HEK293 (cell line): ENCODE measurements at regions not wholly inside any gene's neighbourhood (a gene's known extent, or its start where the extent isn't known, plus 50 kb on each side); places are given as distances from the start of the nearest gene placed in this dataset.

Source experiments
- CTCF ChIA-PET: fragments of 350-600 bp; formaldehyde crosslinking; extraction: SDS; loops from one replicate; lab custom pipeline; 2021; ENCODE audit warnings: antibody characterized with exemption; lab: Yijun Ruan, JAX
- POLR2A ChIA-PET: fragments of 300-600 bp; formaldehyde crosslinking; extraction: SDS; loops from one replicate; lab custom pipeline; 2020; ENCODE audit warnings: antibody characterized with exemption, inconsistent platforms; lab: Yijun Ruan, JAX
- H3K27ac ChIP-seq: fragments of 200-500 bp; sonication (Bioruptor generic); 2 replicates; pipeline ENCODE4 v1.5.1; 2014; ENCODE audit warnings: low read depth, low read length, control low read depth, inconsistent platforms; ENCODE audit errors: extremely low read depth
- H3K36me3 ChIP-seq, 2 experiments: fragments of 200-500 bp in 1 of 2; sonication (Bioruptor generic) in 1 of 2; 1 replicate in 1 of 2; 2 replicates in 1 of 2; pipeline ENCODE4 v1.5.1; 2014 to 2017; ENCODE audit warnings: inconsistent platforms in 2 of 2, low read length in 2 of 2; ENCODE audit not compliant: control insufficient read depth in 2 of 2, insufficient read depth in 1 of 2
- H3K4me1 ChIP-seq: fragments of 200-500 bp; sonication (Bioruptor generic); 2 replicates; pipeline ENCODE4 v1.5.1; 2014; ENCODE audit warnings: mild to moderate bottlenecking, low read length, inconsistent platforms; ENCODE audit not compliant: control insufficient read depth, insufficient read depth
- H3K4me3 ChIP-seq: 2 replicates; pipeline ENCODE4 v1.5.1; 2011; ENCODE audit warnings: low read depth, mild to moderate bottlenecking, control low read depth, low read length, moderate library complexity
- H3K9me3 ChIP-seq: fragments of 200-500 bp; sonication (Bioruptor generic); 2 replicates; pipeline ENCODE4 v1.5.1; 2014; ENCODE audit warnings: low read depth, low read length, inconsistent platforms; ENCODE audit not compliant: control insufficient read depth, insufficient read depth
- GLIS2 ChIP-seq: fragments of 450-650 bp; formaldehyde crosslinking; IDR thresholded peaks from 2 replicates; pipeline ENCODE4 v1.5.1; 2016; ENCODE audit warnings: missing biosample characterization, missing genetic modification characterization
- PRDM1 ChIP-seq: fragments of 450-650 bp; formaldehyde crosslinking; IDR thresholded peaks from 2 replicates; pipeline ENCODE4; 2016; ENCODE audit warnings: missing biosample characterization, missing genetic modification characterization
- PRDM10 ChIP-seq: fragments of 450-650 bp; formaldehyde crosslinking; IDR thresholded peaks from 2 replicates; pipeline ENCODE4 v1.5.1; 2016; ENCODE audit warnings: missing biosample characterization, missing genetic modification characterization
- REST ChIP-seq: fragments of 450-650 bp; formaldehyde crosslinking; IDR thresholded peaks from 2 replicates; pipeline ENCODE4 v1.5.1; 2016; ENCODE audit warnings: missing biosample characterization, missing genetic modification characterization
- ZBTB10 ChIP-seq: fragments of 450-650 bp; formaldehyde crosslinking; IDR thresholded peaks from 2 replicates; pipeline ENCODE4 v1.5.1; 2016; ENCODE audit warnings: missing biosample characterization, missing genetic modification characterization
- ZNF133 ChIP-seq: fragments of 450-650 bp; formaldehyde crosslinking; IDR thresholded peaks from 2 replicates; pipeline ENCODE4 v1.5.1; 2016; ENCODE audit warnings: missing biosample characterization, missing genetic modification characterization
- ZNF138 ChIP-seq: fragments of 450-650 bp; formaldehyde crosslinking; IDR thresholded peaks from 2 replicates; pipeline ENCODE4 v1.5.1; 2016; ENCODE audit warnings: missing biosample characterization, missing genetic modification characterization, borderline replicate concordance
- ZNF184 ChIP-seq: fragments of 450-650 bp; IDR thresholded peaks from 2 replicates; pipeline ENCODE4 v1.5.1; 2018; ENCODE audit warnings: missing biosample characterization, mild to moderate bottlenecking, missing genetic modification characterization
- ZNF202 ChIP-seq: fragments of 450-650 bp; formaldehyde crosslinking; IDR thresholded peaks from 2 replicates; pipeline ENCODE4 v1.5.1; 2016; ENCODE audit warnings: missing biosample characterization, missing genetic modification characterization, borderline replicate concordance
- ZNF248 ChIP-seq: fragments of 450-650 bp; formaldehyde crosslinking; IDR thresholded peaks from 2 replicates; pipeline ENCODE4 v1.5.1; 2017; ENCODE audit warnings: missing biosample characterization, missing genetic modification characterization
- ZNF274 ChIP-seq, 2 experiments: fragments of 200-500 bp in 1 of 2; fragments of 450-650 bp in 1 of 2; sonication (Bioruptor generic) in 1 of 2; formaldehyde crosslinking in 1 of 2; IDR thresholded peaks; 2 replicates each; pipeline versions ENCODE4 v1.5.1 to v1.6.1; 2014 to 2016; ENCODE audit warnings: borderline replicate concordance in 1 of 2, inconsistent platforms in 1 of 2, low read length in 1 of 2, missing biosample characterization in 1 of 2, missing genetic modification characterization in 1 of 2
- ZNF423 ChIP-seq: fragments of 450-650 bp; formaldehyde crosslinking; IDR thresholded peaks from 2 replicates; pipeline ENCODE4 v1.5.1; 2016; ENCODE audit warnings: missing biosample characterization, missing genetic modification characterization
- ZNF548 ChIP-seq: fragments of 450-650 bp; formaldehyde crosslinking; IDR thresholded peaks from 2 replicates; pipeline ENCODE4 v1.5.1; 2016; ENCODE audit warnings: missing biosample characterization, missing genetic modification characterization
- ZNF558 ChIP-seq: fragments of 450-650 bp; formaldehyde crosslinking; IDR thresholded peaks from 2 replicates; pipeline ENCODE4 v1.5.1; 2016; ENCODE audit warnings: missing biosample characterization, missing genetic modification characterization
- ZNF639 ChIP-seq: fragments of 450-650 bp; formaldehyde crosslinking; IDR thresholded peaks from 2 replicates; pipeline ENCODE4 v1.5.1; 2016; ENCODE audit warnings: missing biosample characterization, missing genetic modification characterization
- ZNF785 ChIP-seq: fragments of 450-650 bp; formaldehyde crosslinking; IDR thresholded peaks from 2 replicates; pipeline ENCODE4 v1.5.1; 2016; ENCODE audit warnings: missing biosample characterization, missing genetic modification characterization

GRCh38 chr3:82281205-82281604 lies 519.8 kb upstream of the GBE1 start:
- no peaks in the 10 kb centered on the region for H3K4me1 ChIP-seq
- TF ChIP-seq ZNF248 (no peak), REST (peak; percentile 50; the same call in 1 of the 2 replicates)
- TF ChIP-seq, all 188 proteins: peak for 1
- H3K27ac ChIP-seq = no peak overlapping the region
- CTCF ChIA-PET = no interaction called here
- no peaks in the 10 kb centered on the region for H3K36me3 ChIP-seq
- POLR2A ChIA-PET = no interaction called here
- no peak overlapping the region for H3K4me3 ChIP-seq
- no peaks in the 10 kb centered on the region for H3K9me3 ChIP-seq

GRCh38 chr3:82276992-82277391 lies 515.5 kb upstream of the GBE1 start:
- Histone ChIP-seq H3K4me1 (no peaks in the 10 kb centered on the region), H3K9me3 (no peaks in the 10 kb centered on the region), H3K36me3 (no peaks in the 10 kb centered on the region), H3K27ac (no peak overlapping the region), H3K4me3 (no peak overlapping the region)
- ChIA-PET CTCF (no interaction called here), POLR2A (no interaction called here)
- no peak for TF ChIP-seq ZNF202 (tag by site-specific recombination)
- TF ChIP-seq ZNF548 (tag by site-specific recombination) = no peak
- no peak for TF ChIP-seq PRDM10
- TF ChIP-seq ZNF274 (IDR thresholded peaks at IDR 0.05; ENCODE audit: low read length) = no peak
- no peak for TF ChIP-seq ZNF274 (tag by site-specific recombination; IDR thresholded peaks at IDR 0.05; ENCODE audit: borderline replicate concordance)
- TF ChIP-seq PRDM1 (tag by site-specific recombination) = no peak
- TF ChIP-seq ZBTB10 = no peak
- TF ChIP-seq ZNF785 (tag by site-specific recombination) = no peak
- TF ChIP-seq ZNF639 (tag by site-specific recombination) = no peak
- TF ChIP-seq ZNF423 = no peak
- TF ChIP-seq ZNF138 (tag by site-specific recombination) = no peak
- TF ChIP-seq GLIS2 (tag by site-specific recombination) = no peak
- TF ChIP-seq ZNF558 (tag by site-specific recombination) = no peak
- TF ChIP-seq ZNF133 (tag by site-specific recombination) = no peak
- TF ChIP-seq ZNF184 (tag by site-specific recombination) = no peak
